Stimulated activated CD4-positive, alpha-beta T cell treated with anti-CD3 and anti-CD28 coated beads, Interleukin-4, amount 100 ng/mL, for 1 hour (primary cell): ENCODE measurements at regions not wholly inside any gene's neighbourhood (a gene's known extent, or its start where the extent isn't known, plus 50 kb on each side); places are given as distances from the start of the nearest gene placed in this dataset.

ENCODE experiments used
- DNase-seq: peaks from one replicate; pipeline ENCODE4 v3.0.0-alpha.2; 2020

- DNase-seq = no peak
Observed at GRCh38 chr17:71247441-71248015, 873.3 kb upstream of the SOX9 start.

GRCh38 chr17:71251276-71251675, 869.5 kb upstream of the SOX9 start:
- DNase-seq = no peak

DNA sequence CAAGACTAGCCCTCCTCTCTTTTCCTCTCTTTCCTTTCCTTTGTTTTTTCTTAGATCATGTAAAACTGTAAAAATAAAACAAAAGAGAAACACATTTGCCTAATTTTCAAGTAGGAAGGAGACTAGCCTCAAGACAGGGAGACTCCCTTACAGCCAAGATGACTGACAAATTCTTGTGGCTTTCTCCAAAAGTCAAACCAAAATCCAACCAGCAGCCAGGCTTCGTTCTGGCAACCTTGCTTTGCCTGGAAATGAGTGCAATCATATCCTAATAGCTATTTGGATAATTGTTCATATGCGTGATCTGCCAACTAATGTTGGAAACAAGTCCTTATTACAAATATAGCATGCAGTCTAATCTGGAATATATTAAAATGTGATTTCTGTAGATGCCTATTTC, 868.9 kb upstream of the SOX9 start:
- no peak for DNase-seq

DNA sequence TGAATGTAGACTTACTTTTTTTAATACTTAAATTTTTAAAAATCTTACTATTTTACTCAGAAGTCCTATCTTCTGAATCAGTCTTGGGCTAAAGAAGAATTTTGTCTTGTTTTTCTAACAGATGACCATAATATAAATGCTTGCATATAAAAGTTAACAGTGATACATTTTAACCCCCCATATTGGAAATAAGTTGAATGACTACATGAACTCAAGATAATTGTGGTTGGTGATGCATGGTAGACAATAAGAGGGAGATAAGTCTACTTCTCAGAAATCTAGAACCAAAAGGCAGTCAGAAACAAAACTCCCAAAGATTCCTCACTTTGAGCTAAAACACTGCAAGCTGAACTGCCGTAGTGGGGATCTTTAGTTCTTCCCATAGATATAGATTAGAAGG, 868.4 kb upstream of the SOX9 start:
- DNase-seq = no peak

DNA sequence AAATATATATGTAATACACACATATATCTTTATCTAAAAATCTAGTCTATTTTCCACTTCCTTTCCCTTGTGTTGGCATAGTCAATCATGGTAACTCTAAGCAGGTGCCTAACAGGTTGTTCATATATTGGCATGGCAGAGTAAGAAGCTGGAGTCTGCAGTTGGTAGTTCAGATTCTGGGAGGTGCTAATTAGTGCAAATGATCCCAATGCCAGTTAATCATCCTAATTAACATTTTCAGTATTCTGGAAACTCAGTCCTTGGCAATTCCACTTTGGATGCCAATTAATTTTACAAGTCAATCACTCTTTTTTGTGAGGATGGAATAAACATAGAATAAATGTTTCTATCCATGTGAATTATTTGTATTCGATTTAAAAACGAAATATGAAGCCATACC, 863.7 kb upstream of the SOX9 start:
- DNase-seq = no peak

GRCh38 chr17:71260366-71260940, 860.4 kb upstream of the SOX9 start:
- DNase-seq = no peak

DNA sequence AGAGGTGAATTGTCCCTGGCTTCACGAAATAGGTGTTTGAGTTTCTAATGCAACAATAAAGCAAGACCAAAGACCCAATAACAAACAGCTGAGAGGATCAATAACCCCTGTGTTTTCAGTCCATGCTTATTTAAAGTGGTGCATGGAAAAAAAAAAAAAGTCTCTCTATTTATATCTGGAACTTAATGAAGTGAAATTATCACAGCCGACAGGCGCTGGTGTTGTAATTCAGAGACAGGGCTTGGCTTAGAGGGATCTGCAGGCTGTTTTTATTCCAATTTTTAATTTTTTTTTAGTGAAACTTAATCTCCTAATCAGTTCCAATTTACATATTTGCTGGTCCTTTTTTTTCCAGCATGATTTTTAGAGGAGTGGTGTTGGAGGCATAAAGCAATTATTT, 858.2 kb upstream of the SOX9 start:
- no peak for DNase-seq

GRCh38 chr17:71267668-71268067, 853.2 kb upstream of the SOX9 start:
- no peak for DNase-seq

DNA sequence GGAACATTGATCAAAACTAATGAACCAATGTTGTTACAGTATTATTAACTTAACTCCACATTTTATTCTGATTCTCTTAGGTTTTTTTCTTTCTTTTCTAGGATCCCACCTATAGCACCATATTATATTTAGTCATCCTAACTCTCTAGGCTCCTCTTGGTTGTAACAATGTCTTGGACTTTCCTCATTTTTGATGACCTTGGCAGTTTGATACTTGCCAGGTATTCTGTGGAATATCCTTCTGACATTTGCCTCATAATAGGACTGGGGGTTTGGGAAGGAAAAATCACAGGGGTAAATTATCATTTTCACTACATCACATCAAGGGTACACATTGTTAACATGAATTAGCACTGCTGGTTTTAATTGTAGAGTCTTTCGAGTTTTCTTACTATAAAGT, 851.6 kb upstream of the SOX9 start:
- no peak for DNase-seq

DNA sequence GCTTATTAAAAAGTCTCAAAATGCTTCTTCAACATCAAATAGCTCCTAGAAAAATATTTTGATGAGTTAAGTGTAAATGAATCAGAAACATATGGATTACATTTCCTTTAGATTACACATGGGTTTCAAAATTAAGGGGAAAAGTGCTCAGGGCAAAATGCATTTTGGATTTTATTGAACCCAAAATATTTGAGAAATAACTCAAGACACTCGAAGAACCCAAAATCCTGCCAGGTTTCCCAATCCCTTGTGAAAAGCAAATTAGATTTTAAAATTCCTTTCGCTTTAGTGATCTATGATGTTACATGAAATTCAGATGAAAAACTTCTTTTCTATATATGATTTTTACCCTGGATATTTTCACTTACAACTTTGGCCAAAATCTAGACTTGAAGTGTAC, 847.4 kb upstream of the SOX9 start:
- no peak for DNase-seq

DNA sequence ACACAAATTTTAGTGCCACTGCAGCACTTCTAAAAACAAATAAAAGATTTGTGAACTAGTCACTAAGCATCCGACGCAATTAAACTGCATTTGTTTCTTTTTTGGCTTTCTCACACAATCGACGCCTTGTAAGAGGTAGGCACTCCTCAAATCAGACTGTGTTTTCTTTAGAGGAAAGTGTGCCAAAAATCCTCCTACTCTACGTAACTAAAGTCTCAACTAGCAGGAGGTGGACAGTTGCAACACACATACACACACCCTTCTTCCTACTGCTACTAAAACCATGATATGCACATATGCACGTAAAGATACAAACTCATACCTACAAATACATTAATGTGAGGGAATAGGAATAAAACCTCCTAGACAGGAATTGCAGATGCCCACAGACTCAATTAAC, 844.7 kb upstream of the SOX9 start:
- DNase-seq = no peak

- DNase-seq = no peak
Observed at GRCh38 chr17:71283486-71283885, 837.3 kb upstream of the SOX9 start.

- DNase-seq = no peak
Observed at GRCh38 chr17:71284032-71284755, 836.6 kb upstream of the SOX9 start.

DNA sequence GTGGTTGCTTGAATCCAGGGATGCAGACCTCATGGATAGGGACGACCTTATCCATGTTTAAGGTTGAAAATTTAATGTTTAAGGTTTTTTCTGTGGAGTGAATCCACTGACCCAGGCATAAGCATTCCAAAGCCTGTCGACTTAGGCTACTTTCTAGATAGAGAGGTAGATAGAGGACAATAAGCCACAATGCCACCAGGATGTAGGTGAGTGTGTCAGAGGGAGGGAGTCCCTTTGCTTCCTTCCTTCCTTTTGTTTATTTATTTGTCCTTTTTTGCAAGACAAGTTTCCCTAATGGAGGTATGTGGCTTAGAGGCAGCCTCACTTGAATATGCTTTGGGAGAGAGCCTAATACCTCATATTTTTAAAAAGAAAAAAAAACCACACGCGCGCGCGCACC, 834.2 kb upstream of the SOX9 start:
- no peak for DNase-seq

DNA sequence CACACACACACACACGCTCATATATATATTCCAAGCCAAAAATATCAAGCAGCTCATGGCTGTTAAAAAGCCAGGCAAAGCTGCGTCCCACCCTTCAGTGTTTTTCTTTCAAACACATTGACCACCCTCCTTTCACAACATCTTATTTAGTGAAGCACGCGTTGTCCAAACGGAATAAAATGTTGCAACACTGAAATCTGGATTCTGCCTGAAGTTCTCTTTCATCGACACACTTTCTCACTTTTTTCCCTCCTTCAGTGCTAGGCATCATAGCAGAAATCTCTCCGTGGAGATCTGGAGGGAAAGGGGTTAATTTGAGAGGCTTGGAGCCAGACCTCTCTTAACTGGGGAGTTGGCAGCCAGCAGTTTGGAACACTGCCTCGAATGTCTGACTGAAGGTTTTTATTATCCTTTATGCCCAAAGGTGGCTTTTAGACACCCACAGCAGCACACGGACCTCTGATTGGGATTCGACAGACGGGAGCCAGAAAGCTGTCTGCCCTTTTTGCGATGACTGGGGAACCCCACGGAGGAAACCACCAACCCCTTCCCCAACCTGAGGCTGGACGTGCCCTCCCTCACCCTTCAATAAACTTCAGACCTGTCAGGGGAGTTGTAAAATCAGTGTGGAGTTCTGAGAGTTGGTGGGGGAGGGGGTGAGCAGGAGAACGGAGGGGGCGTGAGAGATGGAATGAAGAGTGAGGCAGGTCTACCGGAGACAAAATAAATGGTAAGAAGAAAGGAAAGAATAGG, 833.6 kb upstream of the SOX9 start:
- no peak for DNase-seq

GRCh38 chr17:71292006-71292405, 828.8 kb upstream of the SOX9 start:
- no peak for DNase-seq

GRCh38 chr17:71296005-71296404, 824.8 kb upstream of the SOX9 start:
- DNase-seq = no peak

GRCh38 chr17:71301063-71301462, 819.8 kb upstream of the SOX9 start:
- no peak for DNase-seq

- DNase-seq = no peak
Observed at GRCh38 chr17:71302721-71303549, 817.9 kb upstream of the SOX9 start.

DNA sequence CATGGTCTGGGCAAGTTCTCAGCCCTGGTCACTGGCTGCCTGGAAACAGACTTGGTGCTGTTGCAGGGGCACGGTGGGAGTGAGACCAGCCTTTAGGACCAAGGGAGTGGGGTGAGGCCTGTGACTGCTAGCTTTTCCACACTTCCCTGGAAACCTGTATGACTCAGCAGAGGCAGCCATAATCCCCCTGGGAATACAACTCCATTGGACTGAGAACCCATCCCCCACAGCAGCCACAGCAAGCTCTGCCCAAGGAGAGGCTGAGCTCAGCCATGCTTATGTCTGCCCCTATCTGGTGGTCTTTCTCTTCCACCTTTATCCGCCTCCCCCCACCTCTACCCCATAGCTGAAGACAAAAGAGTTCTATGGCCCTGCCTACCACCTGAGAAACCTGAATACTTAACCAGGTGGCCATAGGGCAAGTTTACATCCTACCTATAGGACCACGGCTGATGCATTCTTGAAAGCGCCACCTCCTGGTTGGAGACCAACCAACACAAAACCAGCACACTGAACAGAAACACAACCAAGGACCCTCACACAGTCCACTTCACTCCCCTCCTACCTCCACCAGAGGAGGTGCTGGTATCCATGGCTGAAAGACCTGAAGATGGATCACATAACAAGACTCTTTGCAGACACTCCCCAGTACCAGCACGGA, 816.2 kb upstream of the SOX9 start:
- no peak for DNase-seq

DNA sequence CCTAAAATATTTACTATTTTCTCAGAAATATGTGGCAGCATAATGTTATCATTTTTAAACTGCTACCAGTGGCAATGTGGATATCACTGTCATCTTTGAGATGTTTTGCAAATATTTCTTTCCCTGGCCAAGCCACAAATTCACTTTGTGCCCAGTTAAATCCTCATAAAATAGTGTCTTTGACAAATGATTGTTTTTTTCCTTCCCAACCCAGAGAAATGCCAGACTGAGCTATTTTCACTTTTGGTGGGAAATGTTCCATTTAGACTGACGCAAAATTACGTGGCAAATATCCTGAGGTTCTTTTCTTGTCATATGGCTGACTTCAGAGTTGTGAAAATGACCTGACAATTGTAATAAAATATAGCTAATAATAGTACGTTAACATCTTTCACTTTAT, 807.0 kb upstream of the SOX9 start:
- no peak for DNase-seq

GRCh38 chr17:71315568-71315967, 805.3 kb upstream of the SOX9 start:
- DNase-seq = no peak
